K562 (cell line): ENCODE measurements at regions not wholly inside any gene's neighbourhood (a gene's known extent, or its start where the extent isn't known, plus 50 kb on each side); places are given as distances from the start of the nearest gene placed in this dataset.

ENCODE experiments used
- BRCA1 ChIP-seq, 2 experiments: fragments of 450-650 bp in 1 of 2; sonication (generic) in 1 of 2; formaldehyde crosslinking in 1 of 2; IDR thresholded peaks; 2 replicates each; pipeline versions ENCODE4 v1.5.0 to v1.6.1; 2017 to 2020; ENCODE audit warnings: mild to moderate bottlenecking in 1 of 2, missing genetic modification reagents in 1 of 2
- JUND ChIP-seq, 2 experiments: IDR thresholded peaks; 2 replicates in 1 of 2; 3 replicates in 1 of 2; pipeline ENCODE4 v1.6.1; 2011; ENCODE audit warnings: borderline replicate concordance in 2 of 2, low read depth in 2 of 2, low read length in 2 of 2, improper control_type of control experiment in 1 of 2, missing biosample characterization in 1 of 2, missing genetic modification characterization in 1 of 2, missing genetic modification reagents in 1 of 2
- MAZ ChIP-seq, 2 experiments: fragments of 450-650 bp in 1 of 2; sonication (generic) in 1 of 2; formaldehyde crosslinking; IDR thresholded peaks in 1 of 2; conservative IDR thresholded peaks in 1 of 2; 2 replicates each; pipeline versions ENCODE4 v1.4.0 to v1.5.0; 2020; ENCODE audit warnings: mild to moderate bottlenecking in 1 of 2, missing genetic modification reagents in 1 of 2
- NR3C1 ChIP-seq: sonication (generic); formaldehyde crosslinking; IDR thresholded peaks from 2 replicates; pipeline ENCODE4 v1.8.1; 2022; ENCODE audit warnings: missing genetic modification reagents
- NUFIP1 ChIP-seq: fragments of 450-650 bp; IDR thresholded peaks from 2 replicates; pipeline ENCODE4 v1.6.1; 2018; ENCODE audit not compliant: partially characterized antibody
- SOX6 ChIP-seq: fragments of 450-650 bp; IDR thresholded peaks from 2 replicates; pipeline ENCODE4 v1.6.1; 2014; ENCODE audit warnings: mild to moderate bottlenecking
- ZBTB17 ChIP-seq: fragments of 450-650 bp; formaldehyde crosslinking; IDR thresholded peaks from 2 replicates; pipeline ENCODE4 v1.4.0; 2020; ENCODE audit warnings: mild to moderate bottlenecking
- ZNF785 ChIP-seq: fragments of 250-450 bp; sonication (Bioruptor Pico); IDR thresholded peaks from 2 replicates; pipeline ENCODE4 v1.4.0; 2020; ENCODE audit warnings: mild to moderate bottlenecking
- TF ChIP-seq, protein P1 (sequence below): sonication (generic); formaldehyde crosslinking; IDR thresholded peaks from 2 replicates; pipeline ENCODE4 v1.8.1; 2022; ENCODE audit warnings: missing genetic modification reagents
- TF ChIP-seq, protein P2 (sequence below): sonication (generic); formaldehyde crosslinking; IDR thresholded peaks from 2 replicates; pipeline ENCODE4 v1.8.0; 2022; ENCODE audit warnings: mild to moderate bottlenecking, missing genetic modification reagents

DNA sequence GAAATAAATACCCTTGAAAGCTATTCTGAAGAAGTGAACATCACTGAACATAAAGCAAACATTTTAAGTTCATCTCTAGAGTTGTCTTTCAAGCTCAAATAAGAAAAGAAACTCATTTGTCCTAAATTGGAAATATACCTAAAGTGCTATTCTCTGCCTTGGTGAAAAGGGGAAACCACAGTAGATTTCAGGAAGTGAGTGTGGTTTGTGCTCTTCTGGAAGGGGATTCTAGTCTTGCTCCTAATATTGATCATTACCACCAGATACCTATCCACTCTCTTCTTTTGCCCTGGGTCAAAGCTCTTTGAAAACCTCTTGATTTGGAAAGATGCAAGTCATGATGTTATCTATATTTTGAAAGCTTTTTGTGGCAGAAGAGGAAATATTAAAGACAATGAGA is 798.1 kb downstream of the ADGRL2 start:
- TF ChIP-seq ZBTB17 = no peak
- TF ChIP-seq, protein P1, sequence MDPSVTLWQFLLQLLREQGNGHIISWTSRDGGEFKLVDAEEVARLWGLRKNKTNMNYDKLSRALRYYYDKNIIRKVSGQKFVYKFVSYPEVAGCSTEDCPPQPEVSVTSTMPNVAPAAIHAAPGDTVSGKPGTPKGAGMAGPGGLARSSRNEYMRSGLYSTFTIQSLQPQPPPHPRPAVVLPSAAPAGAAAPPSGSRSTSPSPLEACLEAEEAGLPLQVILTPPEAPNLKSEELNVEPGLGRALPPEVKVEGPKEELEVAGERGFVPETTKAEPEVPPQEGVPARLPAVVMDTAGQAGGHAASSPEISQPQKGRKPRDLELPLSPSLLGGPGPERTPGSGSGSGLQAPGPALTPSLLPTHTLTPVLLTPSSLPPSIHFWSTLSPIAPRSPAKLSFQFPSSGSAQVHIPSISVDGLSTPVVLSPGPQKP (CRISPR knock-in tag) = no peak
- no peak for TF ChIP-seq NR3C1 (CRISPR knock-in tag)
- TF ChIP-seq SOX6 = no peak
- no peak for TF ChIP-seq MAZ (CRISPR knock-in tag; conservative IDR thresholded peaks at IDR 0.05 in 1 of 2, IDR thresholded peaks at IDR 0.05 in 1 of 2)
- no peak for TF ChIP-seq BRCA1 (IDR thresholded peaks at IDR 0.05)
- no peak for TF ChIP-seq BRCA1 (CRISPR knock-in tag; IDR thresholded peaks at IDR 0.05)
- TF ChIP-seq, protein P2, sequence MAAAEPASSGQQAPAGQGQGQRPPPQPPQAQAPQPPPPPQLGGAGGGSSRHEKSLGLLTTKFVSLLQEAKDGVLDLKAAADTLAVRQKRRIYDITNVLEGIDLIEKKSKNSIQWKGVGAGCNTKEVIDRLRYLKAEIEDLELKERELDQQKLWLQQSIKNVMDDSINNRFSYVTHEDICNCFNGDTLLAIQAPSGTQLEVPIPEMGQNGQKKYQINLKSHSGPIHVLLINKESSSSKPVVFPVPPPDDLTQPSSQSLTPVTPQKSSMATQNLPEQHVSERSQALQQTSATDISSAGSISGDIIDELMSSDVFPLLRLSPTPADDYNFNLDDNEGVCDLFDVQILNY = no peak
- TF ChIP-seq ZNF785 (CRISPR knock-in tag) = no peak
- TF ChIP-seq JUND (IDR thresholded peaks at IDR 0.05; ENCODE audit: borderline replicate concordance, low read depth, low read length) = no peak
- TF ChIP-seq JUND (tag; IDR thresholded peaks at IDR 0.05; ENCODE audit: borderline replicate concordance, low read depth, low read length) = no peak
- TF ChIP-seq NUFIP1 = no peak
